ENCODE measurements at regions not wholly inside any gene's neighbourhood (a gene's known extent, or its start where the extent isn't known, plus 50 kb on each side); places are given as distances from the start of the nearest gene placed in this dataset.

DNA sequence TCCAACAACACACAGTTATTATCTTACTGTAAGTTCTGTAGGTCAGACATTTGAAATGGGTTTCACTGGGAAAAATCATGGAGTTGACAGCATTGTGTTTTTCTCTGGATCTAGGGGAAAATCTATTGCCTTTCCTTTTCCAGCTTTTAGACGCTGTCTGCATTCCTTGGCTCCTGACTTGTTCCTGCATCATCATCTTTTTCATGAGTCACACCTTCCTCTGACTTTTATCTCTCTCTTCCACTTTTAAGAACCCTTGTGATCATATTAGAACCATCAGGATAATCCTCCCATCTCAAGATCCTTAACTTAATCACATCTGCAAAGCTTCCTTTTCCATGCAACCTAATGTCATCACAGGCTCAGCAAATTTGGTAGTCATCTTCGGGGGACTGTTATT lies 1454.8 kb downstream of the RPA4 start:
- TF ChIP-seq CTCF (IDR thresholded peaks at IDR 0.05) (no peak), POLR2A (IDR thresholded peaks at IDR 0.05) (no peak)
